ENCODE measurements at regions not wholly inside any gene's neighbourhood (a gene's known extent, or its start where the extent isn't known, plus 50 kb on each side); places are given as distances from the start of the nearest gene placed in this dataset.

GRCh38 chr3:24034464-24034863 lies 89.4 kb downstream of the NR1D2 start:
- TF ChIP-seq, protein P1, sequence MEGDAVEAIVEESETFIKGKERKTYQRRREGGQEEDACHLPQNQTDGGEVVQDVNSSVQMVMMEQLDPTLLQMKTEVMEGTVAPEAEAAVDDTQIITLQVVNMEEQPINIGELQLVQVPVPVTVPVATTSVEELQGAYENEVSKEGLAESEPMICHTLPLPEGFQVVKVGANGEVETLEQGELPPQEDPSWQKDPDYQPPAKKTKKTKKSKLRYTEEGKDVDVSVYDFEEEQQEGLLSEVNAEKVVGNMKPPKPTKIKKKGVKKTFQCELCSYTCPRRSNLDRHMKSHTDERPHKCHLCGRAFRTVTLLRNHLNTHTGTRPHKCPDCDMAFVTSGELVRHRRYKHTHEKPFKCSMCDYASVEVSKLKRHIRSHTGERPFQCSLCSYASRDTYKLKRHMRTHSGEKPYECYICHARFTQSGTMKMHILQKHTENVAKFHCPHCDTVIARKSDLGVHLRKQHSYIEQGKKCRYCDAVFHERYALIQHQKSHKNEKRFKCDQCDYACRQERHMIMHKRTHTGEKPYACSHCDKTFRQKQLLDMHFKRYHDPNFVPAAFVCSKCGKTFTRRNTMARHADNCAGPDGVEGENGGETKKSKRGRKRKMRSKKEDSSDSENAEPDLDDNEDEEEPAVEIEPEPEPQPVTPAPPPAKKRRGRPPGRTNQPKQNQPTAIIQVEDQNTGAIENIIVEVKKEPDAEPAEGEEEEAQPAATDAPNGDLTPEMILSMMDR (IDR thresholded peaks at IDR 0.05): no peak
- TF ChIP-seq POLR2A (IDR thresholded peaks at IDR 0.05): no peak
